Renal cortical epithelial cell (primary cell): ENCODE measurements at regions not wholly inside any gene's neighbourhood (a gene's known extent, or its start where the extent isn't known, plus 50 kb on each side); places are given as distances from the start of the nearest gene placed in this dataset.

Source experiments
- DNase-seq: peaks from one replicate; pipeline ENCODE4 v3.0.0-alpha.2; 2011; ENCODE audit warnings: low read depth

- no peak for DNase-seq
Observed at GRCh38 chr4:166635367-166635766, 598.9 kb downstream of the SPOCK3 start.

GRCh38 chr4:166637816-166638215, 596.5 kb downstream of the SPOCK3 start:
- DNase-seq: no peak

GRCh38 chr4:166655231-166655630, 579.1 kb downstream of the SPOCK3 start:
- no peak for DNase-seq

- no peak for DNase-seq
Observed at GRCh38 chr4:166655705-166656104, 578.6 kb downstream of the SPOCK3 start.

- DNase-seq: no peak
Observed at GRCh38 chr4:166657261-166657660, 577.0 kb downstream of the SPOCK3 start.

DNA sequence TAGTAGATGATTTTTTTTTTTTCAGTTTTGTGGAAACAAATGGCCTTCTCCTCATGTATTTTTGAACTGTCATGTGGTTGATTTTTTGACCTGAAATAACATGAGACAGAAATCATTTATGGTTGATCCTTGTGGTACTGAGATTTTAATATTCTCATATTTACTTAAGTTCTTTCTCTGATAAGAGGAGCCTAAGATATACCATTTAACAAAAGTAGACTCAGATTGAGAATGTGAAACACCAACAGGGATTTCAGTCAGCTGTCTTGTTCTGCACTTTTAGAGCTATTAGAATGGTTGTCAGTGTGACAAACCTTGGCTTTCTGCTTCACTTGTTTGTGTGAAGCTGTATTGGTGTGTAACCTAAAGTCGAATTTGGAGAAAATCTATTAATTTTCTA, 575.7 kb downstream of the SPOCK3 start:
- DNase-seq: no peak

DNA sequence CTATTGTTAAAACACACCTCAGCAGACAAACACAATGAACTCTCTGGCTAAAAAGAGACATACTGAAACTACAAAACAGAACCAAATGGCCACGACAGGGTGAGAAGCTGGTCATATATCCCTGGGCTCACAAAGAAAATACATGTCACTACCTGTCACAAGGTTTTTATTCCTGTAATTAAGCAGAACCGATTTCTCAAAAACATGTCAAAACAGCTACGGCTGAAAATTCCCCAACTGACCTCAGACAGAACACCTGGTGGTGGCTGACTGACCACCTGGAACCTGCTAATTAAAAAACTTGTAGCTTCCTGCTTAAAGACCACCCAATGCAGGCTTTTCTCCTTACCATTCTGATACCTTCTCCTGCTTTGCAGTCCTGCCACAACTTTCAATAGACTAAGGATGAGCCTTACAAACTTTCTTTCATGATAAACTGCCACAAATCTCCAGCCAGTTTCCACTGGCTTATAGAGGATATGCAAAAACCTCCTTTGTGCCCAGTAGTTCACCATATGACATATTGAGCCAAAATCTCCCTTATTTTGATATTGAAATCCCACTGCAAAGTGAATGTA, 571.9 kb downstream of the SPOCK3 start:
- no peak for DNase-seq

- DNase-seq: no peak
Observed at GRCh38 chr4:166670341-166670740, 564.0 kb downstream of the SPOCK3 start.

GRCh38 chr4:166673911-166674310, 560.4 kb downstream of the SPOCK3 start:
- no peak for DNase-seq

DNA sequence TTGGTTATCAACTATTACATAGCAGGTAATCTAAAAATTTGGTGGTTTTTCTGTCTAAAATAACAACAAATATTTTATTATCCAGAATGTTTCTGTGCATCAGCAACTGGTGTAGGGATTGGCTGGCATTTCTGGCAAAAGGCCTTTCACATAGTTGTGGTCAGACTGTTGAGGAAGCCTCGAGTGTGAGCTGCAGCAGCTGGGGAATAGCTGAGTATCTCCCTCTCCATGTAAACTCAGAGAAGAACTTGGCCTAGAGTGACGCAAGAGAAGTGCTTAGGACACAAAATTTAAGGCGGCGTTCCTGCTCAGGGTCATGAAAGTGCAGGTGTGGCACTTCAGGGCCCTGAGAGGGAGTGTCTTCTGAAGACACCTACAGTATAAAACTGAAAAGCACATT, 558.9 kb downstream of the SPOCK3 start:
- peak; percentile 3 for DNase-seq

DNA sequence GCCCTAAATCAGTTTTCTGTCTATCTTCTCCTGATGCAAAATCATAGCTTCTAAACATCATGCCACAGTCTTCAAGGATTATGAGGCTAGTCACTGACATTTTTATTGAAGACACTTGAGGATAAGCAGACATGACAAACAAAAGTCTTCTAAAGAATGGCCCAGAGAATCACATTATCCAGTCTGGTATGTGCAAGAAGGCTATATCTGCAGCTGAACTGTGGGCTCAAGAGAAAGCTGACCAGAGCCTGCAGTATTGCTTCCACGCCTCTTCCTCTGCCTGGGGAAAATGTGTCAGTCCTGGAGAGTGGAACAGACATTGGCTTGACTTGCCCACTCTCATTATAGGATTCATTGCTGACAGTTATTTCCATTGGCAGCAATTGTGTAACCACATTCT, 553.5 kb downstream of the SPOCK3 start:
- DNase-seq: no peak

DNA sequence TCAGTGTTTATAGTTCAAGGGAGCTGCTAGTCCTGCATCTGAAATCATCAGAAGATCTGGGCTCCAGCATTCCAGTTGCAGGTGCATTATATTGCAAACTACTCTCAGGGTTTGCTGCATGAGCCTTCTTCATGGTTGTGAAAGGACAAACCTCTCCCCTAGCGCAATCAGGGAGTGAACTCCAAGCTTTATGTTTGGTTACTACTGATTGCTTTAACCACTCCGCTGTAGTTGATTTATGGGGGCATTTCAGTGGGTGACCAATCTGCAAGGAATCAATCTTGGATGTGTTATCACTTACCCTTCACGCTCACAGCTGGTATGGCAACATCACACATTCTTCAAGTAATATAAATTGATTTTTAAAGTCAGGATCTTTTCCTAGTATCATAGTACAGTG, 552.1 kb downstream of the SPOCK3 start:
- no peak for DNase-seq
